Nephron (organoid): ENCODE measurements at regions not wholly inside any gene's neighbourhood (a gene's known extent, or its start where the extent isn't known, plus 50 kb on each side); places are given as distances from the start of the nearest gene placed in this dataset.
"Not testable (repeated sequence)": the region's sequence is repeated elsewhere in the genome, so short reads cannot be mapped to it uniquely, and the experiment has no call there.

Experiments used
- H3K27ac Mint-ChIP-seq, 3 experiments: 2 replicates each; pipeline ENCODE4 v1.8.0; 2020; ENCODE audit warnings: mixed read lengths in 3 of 3, mild to moderate bottlenecking in 2 of 3, moderate library complexity in 1 of 3
- H3K27me3 Mint-ChIP-seq: 2 replicates; pipeline ENCODE4 v1.8.0; 2021; ENCODE audit warnings: low read depth, mild to moderate bottlenecking, moderate library complexity, mixed read lengths
- H3K36me3 Mint-ChIP-seq: 2 replicates; pipeline ENCODE4 v1.8.0; 2020; ENCODE audit warnings: low read depth, mixed read lengths
- H3K4me1 Mint-ChIP-seq: 2 replicates; pipeline ENCODE4 v1.8.0; 2020; ENCODE audit warnings: mixed read lengths
- H3K4me3 Mint-ChIP-seq, 3 experiments: 2 replicates each; pipeline ENCODE4 v1.8.0; 2020; ENCODE audit warnings: mild to moderate bottlenecking in 3 of 3, mixed read lengths in 3 of 3, moderate library complexity in 2 of 3
- H3K9me3 Mint-ChIP-seq: 2 replicates; pipeline ENCODE4 v1.8.0; 2020; ENCODE audit warnings: mixed read lengths
- CTCF ChIP-seq, 3 experiments: fragments of 200-600 bp; sonication (generic); IDR thresholded peaks; one replicate each; pipeline ENCODE4 v1.5.0; 2021; ENCODE audit warnings: antibody characterized with exemption in 3 of 3; ENCODE audit not compliant: unreplicated experiment in 3 of 3

GRCh38 chr15:47908486-47908885, 191.2 kb downstream of the SEMA6D start:
- TF ChIP-seq CTCF (IDR thresholded peaks at IDR 0.05; ENCODE audit: unreplicated experiment in 3 of 3), result no peak
- Mint-ChIP-seq H3K4me3 (no peak overlapping the region), H3K4me1 (no peaks in the 10 kb centered on the region), H3K27me3 (no peaks in the 10 kb centered on the region), H3K36me3 (peaks cover 5% of the 10 kb centered on the region), H3K9me3 (peaks cover 15% of the 10 kb centered on the region), H3K27ac (no peak overlapping the region)

- H3K4me1 Mint-ChIP-seq, result no peaks in the 10 kb centered on the region
- H3K27me3 Mint-ChIP-seq, result no peaks in the 10 kb centered on the region
- no peaks in the 10 kb centered on the region for H3K36me3 Mint-ChIP-seq
- H3K9me3 Mint-ChIP-seq, result peaks cover 10% of the 10 kb centered on the region
- TF ChIP-seq CTCF (IDR thresholded peaks at IDR 0.05; ENCODE audit: unreplicated experiment in 3 of 3), result no peak
- no peak overlapping the region for H3K27ac Mint-ChIP-seq
- H3K4me3 Mint-ChIP-seq, result no peak overlapping the region
Measured at GRCh38 chr15:47908950-47909670, 191.8 kb downstream of the SEMA6D start.

GRCh38 chr15:47912910-47913309, 195.6 kb downstream of the SEMA6D start:
- not testable (repeated sequence) for H3K4me1 Mint-ChIP-seq, H3K4me3 Mint-ChIP-seq, H3K27me3 Mint-ChIP-seq, H3K36me3 Mint-ChIP-seq, H3K27ac Mint-ChIP-seq, H3K9me3 Mint-ChIP-seq

GRCh38 chr15:47917881-47918280, 200.6 kb downstream of the SEMA6D start:
- H3K4me3 Mint-ChIP-seq, result no peak overlapping the region
- no peaks in the 10 kb centered on the region for H3K9me3 Mint-ChIP-seq
- no peaks in the 10 kb centered on the region for H3K4me1 Mint-ChIP-seq
- no peak overlapping the region for H3K27ac Mint-ChIP-seq
- no peaks in the 10 kb centered on the region for H3K36me3 Mint-ChIP-seq
- TF ChIP-seq CTCF (IDR thresholded peaks at IDR 0.05; ENCODE audit: unreplicated experiment in 3 of 3), result no peak
- no peaks in the 10 kb centered on the region for H3K27me3 Mint-ChIP-seq

GRCh38 chr15:47918877-47919276, 201.6 kb downstream of the SEMA6D start:
- Mint-ChIP-seq H3K27ac (no peak overlapping the region), H3K4me3 (no peak overlapping the region)

GRCh38 chr15:47924381-47924780, 196.4 kb upstream of the SLC24A5 start:
- H3K27ac Mint-ChIP-seq, result no peak overlapping the region
- no peaks in the 10 kb centered on the region for H3K4me1 Mint-ChIP-seq
- no peak for TF ChIP-seq CTCF (IDR thresholded peaks at IDR 0.05; ENCODE audit: unreplicated experiment in 3 of 3)
- H3K27me3 Mint-ChIP-seq, result no peaks in the 10 kb centered on the region
- H3K4me3 Mint-ChIP-seq, result no peak overlapping the region
- H3K9me3 Mint-ChIP-seq, result no peaks in the 10 kb centered on the region
- H3K36me3 Mint-ChIP-seq, result no peaks in the 10 kb centered on the region

More at GRCh38 chr15:47918877-47919276, 201.6 kb downstream of the SEMA6D start:
- no peaks in the 10 kb centered on the region for H3K4me1 Mint-ChIP-seq
- no peaks in the 10 kb centered on the region for H3K36me3 Mint-ChIP-seq
- no peak for TF ChIP-seq CTCF (IDR thresholded peaks at IDR 0.05; ENCODE audit: unreplicated experiment in 3 of 3)
- no peaks in the 10 kb centered on the region for H3K27me3 Mint-ChIP-seq
- no peaks in the 10 kb centered on the region for H3K9me3 Mint-ChIP-seq
